Lower leg skin (tissue), 3 donors: ENCODE measurements at regions not wholly inside any gene's neighbourhood (a gene's known extent, or its start where the extent isn't known, plus 50 kb on each side); places are given as distances from the start of the nearest gene placed in this dataset.

Source experiments
- CTCF ChIP-seq, 3 donors: fragments of 450-650 bp; IDR thresholded peaks; one replicate each; pipeline ENCODE4 v1.5.1; 2016; ENCODE audit warnings: antibody characterized with exemption in 3 of 3, mild to moderate bottlenecking in 3 of 3, moderate library complexity in 2 of 3
- POLR2A ChIP-seq, 2 donors: fragments of 450-650 bp; IDR thresholded peaks; one replicate each; pipeline ENCODE4 v1.6.1; 2016 to 2017; ENCODE audit warnings: antibody characterized with exemption in 2 of 2, mild to moderate bottlenecking in 1 of 2, moderate library complexity in 1 of 2

GRCh38 chr16:54467398-54467797 lies 180.8 kb upstream of the IRX3 start:
- TF ChIP-seq POLR2A (IDR thresholded peaks at IDR 0.05) = no peak
- TF ChIP-seq CTCF (IDR thresholded peaks at IDR 0.05) = no peak
